AG04449 (cell line): ENCODE measurements at regions not wholly inside any gene's neighbourhood (a gene's known extent, or its start where the extent isn't known, plus 50 kb on each side); places are given as distances from the start of the nearest gene placed in this dataset.
"Not testable (repeated sequence)": the region's sequence is repeated elsewhere in the genome, so short reads cannot be mapped to it uniquely, and the experiment has no call there.

Source experiments
- CTCF ChIA-PET: fragments of 350-600 bp; formaldehyde crosslinking; extraction: SDS; loops from one replicate; lab custom pipeline; 2021; ENCODE audit warnings: antibody characterized with exemption; lab: Yijun Ruan, JAX
- POLR2A ChIA-PET: fragments of 400-600, 350-600 bp; formaldehyde crosslinking; extraction: SDS; loops from one replicate; lab custom pipeline; 2020; ENCODE audit warnings: antibody characterized with exemption, inconsistent platforms; lab: Yijun Ruan, JAX
- DNase-seq: peaks from one replicate; pipeline ENCODE4 v3.0.0-alpha.2; 2010; ENCODE audit warnings: low read depth, low spot score
- H3K4me3 ChIP-seq: 2 replicates; pipeline ENCODE4 v1.5.1; 2011; ENCODE audit warnings: low read depth, mild to moderate bottlenecking, control low read depth, low read length
- CTCF ChIP-seq: IDR thresholded peaks from one replicate; pipeline ENCODE4 v1.5.1; 2011; ENCODE audit warnings: mild to moderate bottlenecking, moderate library complexity, low read length, control low read depth, inconsistent platforms; ENCODE audit not compliant: insufficient read depth; ENCODE audit errors: missing control alignments

DNA sequence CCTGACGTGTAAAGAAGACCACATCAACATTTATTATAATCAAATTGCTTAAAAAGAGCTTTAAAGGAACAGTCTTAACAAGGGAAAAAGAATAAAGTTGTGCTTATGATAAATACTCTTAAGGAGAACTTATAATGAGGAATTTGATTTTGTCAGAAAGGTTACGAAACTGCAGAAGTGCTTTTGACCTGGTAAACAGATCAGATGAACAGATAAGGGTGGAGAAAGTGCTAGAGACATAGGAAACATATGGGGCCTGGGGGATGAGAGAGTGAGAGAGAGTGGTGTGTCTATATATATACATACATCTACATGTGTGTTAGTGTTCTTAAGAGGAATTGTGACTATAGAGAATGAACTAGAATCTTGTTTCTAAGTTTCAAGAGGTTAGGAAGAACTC lies 186.2 kb upstream of the GJE1 start:
- ChIA-PET CTCF (interaction anchor here (0.7 kb wide), 1 partner anchor 13 kb away, joined by 3 read pairs; no protein-coding TSS in a partner anchor), POLR2A (no interaction called here)
- no peak for DNase-seq
- H3K4me3 ChIP-seq: no peak overlapping the region
- no peak for TF ChIP-seq CTCF

DNA sequence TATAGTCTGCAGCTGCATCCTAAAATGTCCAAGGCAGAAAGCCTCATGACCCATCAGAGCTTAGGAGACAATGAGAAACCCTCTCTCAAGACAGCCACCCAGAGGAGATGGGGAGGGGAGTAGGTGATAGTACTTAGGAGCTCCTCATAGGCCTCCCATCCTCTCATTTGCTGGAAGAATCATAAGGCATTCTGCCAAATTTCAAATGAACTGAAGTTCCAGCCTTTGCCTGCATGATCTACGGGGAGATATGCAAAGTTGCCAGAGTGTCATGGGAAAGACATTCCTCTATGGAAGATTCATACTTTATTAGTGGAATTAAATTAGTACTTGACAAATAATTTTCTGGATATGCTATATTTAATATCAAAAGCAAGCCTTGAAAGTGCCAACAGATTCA lies 194.1 kb upstream of the GJE1 start:
- no peak overlapping the region for H3K4me3 ChIP-seq
- TF ChIP-seq CTCF: no peak
- CTCF ChIA-PET: interaction anchor here (1.4 kb wide), 1 partner anchor 50 kb away, joined by 3 read pairs; no protein-coding TSS in a partner anchor
- POLR2A ChIA-PET: no interaction called here
- DNase-seq: no peak

DNA sequence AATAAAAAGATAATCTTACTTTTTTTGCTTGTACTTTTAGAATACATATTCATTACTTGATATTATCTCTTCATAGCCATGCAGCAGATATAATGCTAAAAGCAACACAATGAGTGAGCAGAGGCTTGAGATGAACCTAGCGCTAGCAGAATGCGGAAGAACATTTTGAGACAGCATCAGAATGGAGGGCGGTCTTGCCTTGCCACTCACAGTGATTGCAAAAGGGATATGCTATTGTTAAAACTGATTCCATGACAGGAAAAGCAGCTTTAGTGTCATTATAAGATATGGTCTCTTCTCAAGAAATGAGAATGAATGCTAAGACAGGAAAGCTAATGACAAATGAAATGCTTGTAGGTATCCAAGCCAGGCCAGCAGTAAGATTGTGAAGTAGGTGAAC lies 200.0 kb upstream of the GJE1 start:
- no peak for DNase-seq
- TF ChIP-seq CTCF: no peak
- no peak overlapping the region for H3K4me3 ChIP-seq
- CTCF ChIA-PET: no interaction called here
- POLR2A ChIA-PET: no interaction called here

DNA sequence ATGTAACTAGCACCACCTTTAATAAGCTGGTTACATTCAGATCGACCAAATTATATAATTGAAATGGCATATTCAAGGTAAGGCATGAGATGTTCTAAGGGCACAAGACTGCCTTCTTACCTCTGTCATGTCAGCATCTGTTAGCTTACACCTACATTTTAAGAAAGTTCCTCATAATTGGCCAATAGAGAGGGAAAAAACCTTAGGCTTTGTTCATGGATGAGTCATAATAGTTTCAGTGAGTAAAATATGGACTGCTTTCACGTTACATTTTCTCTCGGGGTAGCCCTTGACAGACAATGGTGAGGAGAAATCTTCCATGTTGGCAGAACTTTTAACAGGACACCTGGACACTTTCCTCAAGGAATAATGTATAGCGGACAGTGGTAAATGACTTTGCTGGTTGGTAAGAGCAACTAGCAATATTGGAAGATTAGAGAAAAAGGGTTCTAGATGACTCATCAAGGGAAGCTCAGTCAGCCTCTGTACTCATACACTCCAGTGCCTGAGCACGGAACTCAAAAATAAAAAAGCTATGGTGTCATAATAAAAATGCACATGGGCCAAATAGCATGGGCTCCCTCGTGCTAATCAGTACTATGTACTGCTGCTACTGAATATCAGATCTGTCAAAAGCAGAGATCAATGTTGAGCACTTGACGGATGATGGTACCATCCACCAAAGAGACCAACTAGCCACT lies 206.4 kb upstream of the GJE1 start:
- POLR2A ChIA-PET: not testable (repeated sequence)
- CTCF ChIA-PET: interaction anchor here (0.9 kb wide), 3 partner anchors 11 to 249 kb away, joined by 3 read pairs; no protein-coding TSS in a partner anchor

GRCh38 chr6:141925001-141925400 lies 207.7 kb upstream of the GJE1 start:
- no peak for DNase-seq
- POLR2A ChIA-PET: no interaction called here
- no peak for TF ChIP-seq CTCF
- CTCF ChIA-PET: no interaction called here
- no peak overlapping the region for H3K4me3 ChIP-seq

More for the DNA sequence above, 206.4 kb upstream of the GJE1 start:
- not testable (repeated sequence) for DNase-seq, H3K4me3 ChIP-seq

DNA sequence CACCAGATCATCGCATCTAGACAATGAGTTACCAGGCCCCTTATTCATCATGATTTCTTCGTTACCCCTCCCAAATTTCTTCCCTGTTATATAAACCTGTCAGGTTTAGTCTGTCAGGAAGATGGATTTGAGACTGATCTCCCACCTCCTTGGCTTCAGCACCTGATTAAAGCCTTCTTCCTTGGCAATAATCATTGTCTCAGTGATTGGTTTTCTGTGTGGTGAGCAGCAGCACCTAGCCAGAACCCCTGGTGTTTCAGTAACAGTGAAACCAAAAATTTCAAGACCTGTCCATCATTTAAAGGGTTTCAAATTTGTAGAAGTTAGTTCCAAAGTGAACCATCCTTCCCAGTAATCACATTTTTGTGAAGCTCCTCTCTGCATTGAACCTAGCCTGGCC lies 209.8 kb upstream of the GJE1 start:
- DNase-seq: no peak
- no peak overlapping the region for H3K4me3 ChIP-seq
- no peak for TF ChIP-seq CTCF
- CTCF ChIA-PET: interaction anchor here (1.5 kb wide), 1 partner anchor 22 kb away, joined by 4 read pairs; no protein-coding TSS in a partner anchor
- POLR2A ChIA-PET: no interaction called here

GRCh38 chr6:141916682-141917505 lies 215.8 kb upstream of the GJE1 start:
- POLR2A ChIA-PET, DNase-seq: not testable (repeated sequence)

More at GRCh38 chr6:141916682-141917505, 215.8 kb upstream of the GJE1 start:
- CTCF ChIA-PET, H3K4me3 ChIP-seq: not testable (repeated sequence)
